LHCN-M2 (cell line): ENCODE measurements at regions not wholly inside any gene's neighbourhood (a gene's known extent, or its start where the extent isn't known, plus 50 kb on each side); places are given as distances from the start of the nearest gene placed in this dataset.
"Not testable (repeated sequence)": the region's sequence is repeated elsewhere in the genome, so short reads cannot be mapped to it uniquely, and the experiment has no call there.

Source experiments
- DNase-seq: peaks from one replicate; pipeline ENCODE4 v3.0.0-alpha.2; 2012; ENCODE audit warnings: low read depth

DNA sequence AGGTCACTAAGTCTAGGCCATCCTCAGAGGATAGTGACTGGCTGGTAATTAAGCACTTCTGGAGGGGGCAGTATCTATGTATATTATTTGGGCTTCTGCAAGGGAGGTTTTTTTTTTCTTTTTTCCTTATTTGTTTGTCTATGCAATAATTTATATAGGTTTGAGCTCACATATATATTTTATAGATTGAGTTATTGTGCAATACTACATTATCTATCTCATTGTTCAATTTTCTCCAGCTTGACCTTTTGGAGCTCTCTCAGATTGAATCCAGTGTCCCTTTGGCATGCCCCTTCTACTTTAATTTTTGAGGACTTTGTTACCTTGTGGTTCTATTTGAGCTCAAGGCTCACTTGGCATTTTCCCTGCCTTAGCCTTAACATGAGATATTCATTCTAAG lies 852.1 kb downstream of the KCNT2 start:
- DNase-seq, result no peak

DNA sequence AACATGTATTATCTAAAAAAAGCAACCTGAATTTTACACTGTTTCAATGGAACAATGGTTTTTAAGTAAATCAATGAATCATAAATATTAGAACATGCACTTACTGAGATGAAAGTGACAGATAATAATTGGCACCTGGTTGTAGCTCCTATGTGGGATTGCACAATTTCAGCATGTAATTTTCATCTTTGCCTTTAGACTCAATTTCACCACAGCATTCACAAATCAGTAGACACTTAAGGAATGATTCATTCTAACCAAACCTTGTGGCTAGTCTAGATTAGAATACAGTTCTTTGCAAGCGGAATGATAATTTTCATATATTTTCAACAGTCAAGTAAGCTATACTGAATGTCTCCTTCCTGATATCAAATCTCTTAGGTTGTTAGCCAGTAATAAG lies 853.4 kb downstream of the KCNT2 start:
- DNase-seq, result no peak

DNA sequence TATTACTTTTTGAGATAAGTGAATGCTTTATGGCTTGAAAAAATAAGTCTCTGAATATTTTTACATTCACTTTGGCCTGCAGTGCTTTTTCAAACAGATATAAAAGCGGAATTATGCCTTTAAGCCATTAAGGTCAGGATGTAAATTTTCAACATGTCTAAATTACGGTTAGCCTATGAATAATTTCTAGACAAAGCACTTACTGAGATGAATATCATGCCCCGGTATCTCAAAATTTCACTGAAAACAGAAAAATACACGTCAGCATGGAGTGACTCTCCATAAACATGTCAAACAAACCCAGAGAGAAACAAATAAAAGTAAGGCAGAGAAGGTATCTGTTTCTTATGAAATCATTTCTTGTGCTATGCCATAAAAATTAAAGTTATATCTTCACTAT lies 853.9 kb downstream of the KCNT2 start:
- DNase-seq, result no peak

DNA sequence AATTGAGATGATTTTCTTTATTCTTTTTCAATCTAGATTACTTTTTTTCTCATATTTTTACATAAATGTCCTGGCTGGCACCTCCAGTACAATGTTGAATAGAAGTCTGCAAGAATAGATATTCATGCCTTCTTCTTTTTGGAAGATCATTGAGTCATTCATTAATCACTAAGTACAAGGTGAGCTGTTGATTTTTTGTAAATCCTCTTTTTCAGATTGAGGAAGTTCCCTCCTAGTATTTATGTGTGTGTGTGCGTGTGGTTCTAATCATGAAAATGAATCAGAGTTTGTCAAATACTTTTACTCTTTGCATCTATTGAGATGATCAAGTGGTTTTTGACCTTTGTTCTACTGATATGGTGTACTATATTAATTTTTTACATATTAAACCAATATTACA lies 859.3 kb downstream of the KCNT2 start:
- DNase-seq, result no peak

DNA sequence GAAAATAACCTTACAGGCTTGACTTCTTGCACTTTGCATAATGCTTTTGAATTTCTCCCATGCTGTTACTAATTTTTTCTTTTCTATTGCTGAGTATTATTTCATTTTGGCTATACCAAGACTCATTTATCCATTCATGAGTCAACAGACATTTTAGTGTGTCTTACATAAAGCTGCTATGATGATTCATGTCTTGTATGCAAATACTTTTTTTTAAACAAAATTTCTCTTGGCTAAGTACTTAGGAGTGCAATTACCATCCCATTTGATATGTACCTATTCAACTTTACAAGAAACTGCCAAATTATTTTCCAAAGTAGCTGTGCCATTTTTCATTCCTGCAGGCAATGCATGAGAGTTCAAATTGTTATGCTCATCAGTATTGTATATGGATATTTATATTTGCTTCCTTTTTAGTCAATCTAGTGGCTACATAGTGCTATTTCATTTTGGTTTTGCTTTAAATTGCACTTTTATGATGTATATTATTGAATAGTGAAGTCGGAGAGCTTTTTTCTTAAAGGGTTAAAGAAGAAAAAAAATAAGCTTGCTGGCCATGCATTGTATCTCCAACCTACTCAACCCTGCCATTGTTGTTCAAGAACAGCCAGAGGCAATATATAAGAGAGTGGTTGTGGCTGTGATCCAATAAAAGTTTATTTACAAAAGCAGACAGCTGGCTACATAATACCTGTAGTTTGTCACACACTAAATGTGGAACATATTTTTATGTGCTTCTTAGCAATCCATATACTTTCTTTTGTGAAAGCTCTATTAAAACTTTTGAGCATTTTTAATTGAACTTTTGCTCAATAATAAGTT lies 862.8 kb downstream of the KCNT2 start:
- DNase-seq, result no peak

DNA sequence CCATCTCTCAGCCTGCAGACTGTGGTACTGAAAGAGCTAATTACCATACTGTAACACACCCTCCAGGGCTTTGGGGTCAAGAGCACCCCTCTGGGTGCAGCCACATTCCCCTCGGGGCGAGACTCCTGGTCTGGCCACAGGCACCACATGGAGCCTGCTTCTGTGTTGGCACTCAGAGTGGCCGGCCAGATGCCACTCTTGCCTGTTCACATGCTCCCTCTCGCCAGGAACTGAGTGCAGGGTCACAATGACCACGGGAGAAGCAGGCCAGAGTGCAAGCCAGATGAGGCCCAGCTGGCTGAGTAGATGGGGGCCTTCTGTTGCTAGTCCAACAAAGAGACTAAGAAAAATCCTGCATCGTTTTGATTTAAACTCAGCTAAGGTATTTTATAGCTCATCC lies 864.0 kb downstream of the KCNT2 start:
- no peak for DNase-seq

DNA sequence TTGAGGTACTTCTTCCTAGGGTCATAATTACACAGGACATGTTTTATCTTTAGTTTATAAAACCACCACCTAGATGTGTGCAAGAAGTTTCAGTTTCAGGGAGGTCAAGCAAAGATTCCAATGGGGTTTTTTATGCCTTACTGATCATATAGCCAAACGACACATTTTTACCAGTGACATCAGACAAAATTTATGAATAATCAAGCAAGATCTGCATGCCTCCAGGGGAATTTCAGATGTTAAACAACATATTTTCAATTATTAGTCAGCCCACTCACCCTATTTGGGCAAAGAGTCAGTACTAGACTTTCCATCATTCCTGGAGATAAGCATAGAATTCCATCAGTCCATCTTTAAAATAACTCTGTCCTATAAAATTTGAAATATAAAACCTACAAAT lies 867.4 kb downstream of the KCNT2 start:
- DNase-seq, result no peak

DNA sequence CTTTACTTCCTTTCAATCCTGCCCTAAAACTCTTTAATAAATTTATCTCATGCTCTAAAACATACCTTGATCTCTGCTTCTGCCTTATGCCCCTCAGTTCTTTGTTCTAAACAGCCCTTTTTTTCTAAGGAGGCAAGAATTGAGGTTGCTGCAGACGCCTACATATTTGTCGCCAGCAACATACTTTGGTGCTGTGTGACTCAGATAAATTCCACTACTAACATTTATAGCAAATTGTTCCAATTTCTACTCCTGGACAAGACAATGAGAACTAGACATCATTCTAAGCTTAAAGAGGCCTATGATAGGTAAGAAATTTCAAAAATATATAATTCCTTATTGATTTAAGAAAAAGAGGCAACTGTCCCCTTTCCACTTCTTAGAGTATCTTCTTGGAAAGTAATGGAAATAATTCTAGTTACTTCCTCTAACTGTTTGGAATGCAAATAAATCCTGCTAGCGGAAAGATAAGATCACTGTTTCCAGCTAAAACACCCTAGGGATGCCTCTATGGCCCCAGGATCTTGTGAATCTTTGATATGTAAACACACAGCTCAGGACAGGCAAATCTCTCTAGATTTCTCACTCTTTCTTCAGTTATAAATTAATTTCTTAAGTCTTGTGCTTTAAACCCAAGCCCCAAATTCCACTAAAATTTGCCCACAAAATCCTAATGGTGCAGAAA lies 869.1 kb downstream of the KCNT2 start:
- no peak for DNase-seq

DNA sequence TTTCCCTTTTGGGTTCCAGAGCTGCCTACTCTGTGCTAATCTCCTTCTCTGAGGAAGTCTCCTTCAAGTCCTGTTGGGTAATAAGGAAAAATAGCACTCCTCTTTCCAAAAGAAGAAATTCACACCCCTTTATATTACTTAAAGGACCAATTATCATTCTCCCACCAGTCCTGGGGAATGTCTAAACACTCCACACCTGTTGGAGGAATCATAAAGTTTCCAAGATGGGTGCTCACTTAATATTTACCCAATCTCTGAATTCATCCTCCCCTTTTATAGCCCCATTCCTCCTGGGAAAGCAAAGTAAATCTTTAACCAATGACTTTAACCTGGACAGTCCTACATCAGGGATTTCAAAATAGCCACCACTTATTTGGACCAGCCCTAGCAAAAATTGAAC lies 873.1 kb downstream of the KCNT2 start:
- DNase-seq, result no peak

DNA sequence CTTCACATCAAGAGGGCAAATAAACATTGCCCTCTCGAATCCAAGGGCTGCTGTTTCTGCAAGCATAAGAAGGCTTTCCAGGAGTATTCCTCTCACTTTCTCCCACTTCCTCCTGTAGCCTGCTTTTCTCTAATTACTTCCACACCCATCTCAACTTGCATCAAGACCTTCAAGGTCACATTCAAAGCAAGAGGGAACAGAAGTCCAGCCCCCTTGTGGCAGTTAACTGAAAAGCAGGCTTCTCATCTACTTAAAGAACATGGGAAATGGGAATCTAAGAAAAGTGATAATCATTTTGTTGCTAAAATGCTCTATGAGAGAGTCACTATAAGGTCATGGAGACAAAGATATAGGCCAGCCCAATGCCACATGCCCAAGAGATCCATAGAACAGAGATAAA lies 874.4 kb downstream of the KCNT2 start:
- no peak for DNase-seq

DNA sequence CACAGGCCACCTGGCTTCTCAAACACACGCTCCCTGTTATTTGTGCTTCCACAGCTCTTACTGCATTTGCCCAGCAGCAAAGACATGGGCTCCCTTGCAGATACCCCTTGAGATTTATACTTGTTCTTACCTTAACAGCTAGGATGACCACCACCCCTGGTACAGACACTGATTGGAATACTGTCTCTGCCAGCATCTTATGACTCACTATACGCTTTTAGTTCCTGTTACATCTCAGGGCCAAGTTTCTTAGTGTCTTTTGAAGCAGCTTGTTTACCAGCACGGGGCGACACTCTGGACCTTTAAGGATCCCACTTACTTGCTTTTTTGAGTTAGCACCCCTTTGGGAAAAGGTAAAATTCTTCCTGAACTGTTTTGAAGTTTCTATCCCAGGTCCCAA lies 874.8 kb downstream of the KCNT2 start:
- no peak for DNase-seq

DNA sequence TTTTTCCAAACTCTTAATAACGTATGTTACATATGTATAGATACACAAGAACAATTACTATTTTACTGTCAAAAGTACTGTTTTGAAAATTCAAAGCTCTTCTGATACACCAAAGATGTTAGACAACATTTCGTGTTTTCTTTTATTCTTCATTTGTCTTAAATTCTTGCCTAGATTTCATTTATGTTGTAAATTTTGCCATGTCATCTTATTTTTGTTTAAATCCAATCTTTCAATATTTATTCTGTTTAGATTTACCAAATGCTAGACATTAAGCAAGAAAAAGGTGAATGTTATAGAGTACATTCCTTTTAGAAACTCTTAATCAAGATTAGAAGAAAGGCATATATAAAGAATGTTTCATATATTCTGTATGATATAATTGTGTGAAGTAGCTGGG lies 876.9 kb downstream of the KCNT2 start:
- no peak for DNase-seq

DNA sequence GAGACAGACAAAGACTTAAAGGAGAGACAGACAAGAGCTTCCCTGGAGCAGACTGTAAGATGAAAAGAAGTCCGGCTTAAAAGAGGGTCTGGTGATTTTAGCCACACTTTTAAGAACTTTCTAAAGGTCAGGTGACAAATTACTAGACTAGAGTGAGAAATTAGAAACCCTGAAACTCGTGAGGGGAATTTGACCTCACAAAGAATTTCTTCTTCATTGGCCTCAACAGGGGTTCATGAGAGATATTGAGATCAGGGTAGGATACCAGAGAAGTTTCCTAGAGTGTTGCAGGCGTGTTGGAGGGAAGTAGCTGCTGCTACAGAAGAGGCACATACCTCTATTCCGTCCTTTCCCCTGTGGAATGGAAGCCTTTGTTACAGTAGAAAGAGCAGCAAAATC lies 884.4 kb downstream of the KCNT2 start:
- DNase-seq, result no peak

DNA sequence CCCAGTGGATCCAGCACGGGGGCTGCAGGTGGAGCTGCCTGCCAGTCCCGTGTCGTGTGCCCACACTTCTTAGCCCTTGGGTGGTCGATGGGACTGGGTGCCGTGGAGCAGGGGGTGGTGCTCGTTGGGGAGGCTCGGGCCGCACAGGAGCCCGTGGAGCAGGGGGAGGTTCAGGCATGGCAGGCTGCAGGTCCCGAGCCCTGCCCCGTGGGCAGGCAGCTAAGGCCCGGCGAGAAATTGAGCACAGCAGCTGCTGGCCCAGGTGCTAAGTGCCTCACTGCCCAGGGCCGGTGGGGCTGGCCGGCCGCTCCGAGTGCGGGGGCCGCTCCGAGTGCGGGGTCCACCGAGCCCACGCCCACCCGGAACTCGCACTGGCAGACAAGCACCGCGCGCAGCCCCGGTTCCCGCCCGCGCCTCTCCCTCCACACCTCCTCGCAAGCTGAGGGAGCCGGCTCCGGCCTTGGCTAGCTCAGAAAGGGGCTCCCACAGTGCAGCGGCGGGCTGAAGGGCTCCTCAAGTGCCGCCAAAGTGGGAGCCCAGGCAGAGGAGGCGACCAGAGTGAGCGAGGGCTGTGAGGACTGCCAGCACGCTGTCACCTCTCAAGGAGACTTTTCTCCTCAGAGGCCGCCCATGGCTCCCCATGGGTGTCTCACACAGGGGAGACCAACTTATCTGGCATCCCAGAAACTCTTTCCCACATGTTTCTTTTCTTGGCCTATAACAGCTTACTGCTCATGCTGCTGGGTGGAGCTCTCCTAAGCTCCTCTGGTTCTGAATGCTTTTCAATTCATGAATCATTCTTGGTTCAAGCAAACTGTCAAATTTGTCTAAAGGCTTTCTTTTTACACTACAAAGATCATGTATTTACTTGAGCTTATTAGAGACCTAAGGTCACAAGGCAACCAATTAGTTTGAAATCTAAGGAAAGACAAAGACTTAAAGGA lies 885.1 kb downstream of the KCNT2 start:
- DNase-seq, result not testable (repeated sequence)

DNA sequence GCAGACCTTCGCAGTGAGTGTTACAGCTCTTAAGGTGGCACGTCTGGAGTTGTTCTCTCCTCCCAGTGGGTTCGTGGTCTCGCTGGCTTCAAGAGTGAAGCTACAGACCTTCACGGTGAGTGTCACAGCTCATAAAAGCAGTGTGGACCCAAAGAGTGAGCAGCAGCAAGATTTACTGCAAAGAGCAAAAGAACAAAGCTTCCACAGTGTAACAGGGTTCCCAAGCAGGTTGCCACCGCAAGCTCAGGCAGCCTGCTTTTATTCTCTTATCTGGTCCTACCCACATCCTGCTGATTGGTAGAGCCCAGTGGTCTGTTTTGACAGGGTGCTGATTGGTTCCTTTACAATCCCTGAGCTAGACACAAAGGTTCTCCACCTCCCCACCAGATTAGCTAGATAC lies 886.1 kb downstream of the KCNT2 start:
- DNase-seq, result not testable (repeated sequence)

DNA sequence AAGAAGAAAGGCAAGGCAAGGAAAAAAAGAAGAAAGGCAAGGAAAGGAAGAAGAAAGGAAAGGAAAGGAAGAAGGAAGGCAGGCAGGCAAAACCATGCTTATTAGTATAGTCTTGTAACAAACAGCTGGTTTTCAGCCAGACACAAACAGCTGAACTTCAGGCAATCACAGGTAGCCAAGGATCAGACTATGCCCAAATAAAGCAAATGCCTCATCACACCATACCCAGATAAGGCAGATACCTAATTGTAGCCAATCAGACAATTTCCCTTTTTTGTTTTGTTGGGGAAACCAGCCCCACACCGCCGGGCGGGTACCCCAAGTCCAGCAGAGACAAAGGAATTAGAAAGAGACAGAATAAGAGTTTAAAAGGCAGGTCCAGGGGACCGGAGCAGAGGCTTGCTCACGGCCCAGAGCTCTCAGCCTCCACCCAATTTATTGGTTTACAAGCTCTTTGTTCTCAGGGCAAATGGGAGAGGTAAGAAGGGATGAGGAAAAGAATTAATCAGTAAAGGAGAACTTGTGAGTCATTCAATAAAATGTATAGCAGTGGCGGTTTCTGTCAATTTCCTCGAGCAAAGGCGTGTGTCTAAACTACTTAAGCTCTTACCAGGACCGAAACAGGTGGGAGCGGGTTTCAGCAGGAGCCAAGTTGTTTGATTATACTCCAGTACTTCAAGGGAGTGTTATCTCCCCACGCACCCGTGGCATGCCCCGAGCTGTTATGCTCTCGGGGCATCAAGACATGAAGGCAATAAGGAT lies 886.8 kb downstream of the KCNT2 start:
- no peak for DNase-seq

DNA sequence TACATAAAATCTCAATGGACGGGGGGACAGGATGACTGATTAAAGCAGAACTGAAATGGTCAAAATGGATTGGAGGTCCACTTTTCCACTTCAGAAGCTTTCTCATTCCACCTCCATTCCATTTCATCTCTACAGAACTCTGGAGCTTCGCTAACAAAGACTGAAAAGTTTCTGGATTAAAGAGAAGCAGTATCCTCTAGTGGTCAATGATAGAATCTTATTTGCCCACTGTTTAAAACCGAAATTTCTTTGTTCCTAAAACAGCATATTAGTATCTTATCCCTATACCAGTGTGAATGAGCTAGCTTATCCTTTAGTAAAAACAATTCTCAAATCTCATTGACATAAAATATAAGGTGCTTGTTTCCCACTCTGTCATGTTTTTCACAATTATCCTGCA lies 890.6 kb downstream of the KCNT2 start:
- DNase-seq, result no peak

DNA sequence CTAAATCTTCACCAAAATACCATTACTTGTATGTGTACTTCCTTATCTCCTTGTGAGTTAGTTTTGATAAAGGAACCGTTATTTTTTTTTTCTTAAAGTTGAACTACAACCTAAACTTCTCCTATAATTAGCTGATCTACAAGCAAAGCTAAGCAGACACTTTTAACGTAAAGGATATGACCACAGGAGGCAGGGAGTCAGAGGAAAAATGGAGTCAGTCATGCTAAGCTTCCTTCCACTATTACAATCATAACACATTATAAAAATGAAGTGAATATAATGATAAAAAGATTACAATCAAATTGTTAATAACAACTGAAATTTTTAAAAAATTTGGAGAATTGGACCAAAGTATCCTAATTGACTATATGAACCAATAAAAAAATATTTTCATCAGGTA lies 892.6 kb downstream of the KCNT2 start:
- DNase-seq, result no peak

DNA sequence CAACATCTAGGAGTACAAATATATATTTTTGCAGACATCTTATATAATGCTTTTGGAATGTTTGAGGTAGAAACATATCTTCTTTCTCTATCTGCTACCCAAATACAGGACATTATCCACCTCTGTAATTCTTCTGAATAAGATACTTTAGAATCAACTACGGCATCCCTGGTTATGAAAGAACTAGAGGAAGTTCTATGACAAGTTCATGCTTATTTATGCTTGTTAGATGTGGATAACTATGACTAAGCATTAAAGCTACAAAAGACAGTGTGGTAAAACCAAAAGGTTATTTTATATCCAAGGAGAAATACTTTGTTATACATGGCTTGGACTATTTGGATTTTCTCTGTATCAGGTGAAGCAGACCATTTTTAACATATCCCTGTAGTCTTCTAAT lies 894.0 kb downstream of the KCNT2 start:
- no peak for DNase-seq

DNA sequence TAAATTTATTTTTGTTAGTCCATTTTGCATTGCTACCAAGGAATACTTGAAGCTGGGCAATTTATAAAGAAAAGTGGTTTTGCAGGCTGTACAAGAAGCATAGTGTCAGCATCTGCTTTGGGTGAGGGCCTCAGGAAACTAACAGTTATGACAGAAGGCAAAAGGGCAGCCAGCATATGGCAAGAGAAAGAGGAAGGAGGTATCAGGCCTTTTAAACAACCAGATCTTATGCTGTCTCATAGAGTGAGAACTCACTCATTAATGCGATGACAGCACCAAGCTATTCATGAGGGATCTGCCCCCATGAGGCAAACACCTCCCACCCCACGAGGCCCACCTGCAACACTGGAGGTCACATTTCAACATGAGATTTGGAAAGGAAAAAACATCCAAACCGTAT lies 898.4 kb downstream of the KCNT2 start:
- DNase-seq, result no peak

DNA sequence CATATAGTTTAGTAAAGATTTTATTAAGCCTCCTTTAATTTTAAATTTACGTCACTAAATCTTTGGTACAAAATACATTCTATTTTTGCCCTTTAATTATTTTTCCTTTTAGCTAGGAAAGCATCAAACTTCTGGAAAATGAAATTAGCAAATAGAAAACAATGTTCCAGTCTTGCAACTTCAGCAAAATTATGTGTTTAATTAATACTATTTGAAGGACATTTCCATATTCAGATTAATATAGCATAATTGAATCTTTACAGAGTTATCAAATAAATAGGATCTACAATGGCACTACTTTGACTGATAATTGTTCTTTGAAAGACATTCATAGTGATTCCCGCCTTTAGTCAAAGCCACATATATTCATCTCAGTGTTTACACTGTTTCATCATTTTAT lies 904.2 kb downstream of the KCNT2 start:
- no peak for DNase-seq

DNA sequence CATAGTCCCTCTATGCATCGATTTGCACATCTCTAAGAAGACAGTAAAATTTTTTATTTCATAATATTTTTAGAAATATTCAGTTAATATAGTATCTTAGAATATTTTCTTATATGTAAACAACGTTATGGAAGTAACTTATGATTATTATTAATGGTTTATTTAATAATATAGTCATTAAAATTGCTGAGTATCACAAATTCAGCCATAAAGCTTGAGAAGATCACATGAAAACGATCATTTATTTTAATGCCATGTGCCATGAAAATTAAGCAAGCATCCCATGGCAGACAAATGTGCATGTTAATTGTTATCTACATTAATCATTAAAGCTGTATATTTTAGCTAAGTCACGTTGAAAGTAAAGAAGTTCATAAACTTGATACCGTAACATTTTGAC lies 907.1 kb downstream of the KCNT2 start:
- DNase-seq, result no peak
